Ovary (tissue), 7 donors: ENCODE measurements at regions not wholly inside any gene's neighbourhood (a gene's known extent, or its start where the extent isn't known, plus 50 kb on each side); places are given as distances from the start of the nearest gene placed in this dataset.

Experiments
- DNase-seq, 5 donors: peaks; one replicate each; pipeline ENCODE4 v3.0.0-alpha.2; 2019 to 2020
- H3K27ac ChIP-seq, 2 donors: fragments of 200-600 bp; one replicate each; pipeline versions ENCODE4 v1.5.1 to v1.8.0; 2019 to 2022
- H3K27me3 ChIP-seq: fragments of 200-600 bp; one replicate; pipeline ENCODE4 v1.8.0; 2022
- H3K36me3 ChIP-seq: fragments of 200-600 bp; sonication (generic); one replicate; pipeline ENCODE4 v1.5.1; 2019
- H3K4me1 ChIP-seq: one replicate; pipeline ENCODE4 v1.8.1; 2013; ENCODE audit warnings: mild to moderate bottlenecking, moderate library complexity; ENCODE audit not compliant: insufficient read depth
- H3K4me3 ChIP-seq: fragments of 200-600 bp; sonication (generic); one replicate; pipeline ENCODE4 v1.5.1; 2017
- H3K9me3 ChIP-seq, 2 donors: fragments of 200-600 bp in 1 of 2; sonication (generic) in 1 of 2; one replicate each; pipeline versions ENCODE4 v1.5.1 to v1.8.1; 2013 to 2019; ENCODE audit warnings: mild to moderate bottlenecking in 1 of 2, moderate library complexity in 1 of 2
- CTCF ChIP-seq, 3 donors: fragments of 450-650 bp in 2 of 3; fragments of 200-600 bp in 1 of 3; IDR thresholded peaks; one replicate each; pipeline versions ENCODE4 v1.5.1 to v1.8.0; 2016 to 2022; ENCODE audit warnings: antibody characterized with exemption in 3 of 3, mild to moderate bottlenecking in 1 of 3
- EP300 ChIP-seq: sonication (generic); formaldehyde crosslinking; IDR thresholded peaks from one replicate; pipeline ENCODE4 v1.6.1; 2017; ENCODE audit warnings: antibody characterized with exemption
- POLR2A ChIP-seq: fragments of 450-650 bp; IDR thresholded peaks from one replicate; pipeline ENCODE4 v1.6.1; 2017; ENCODE audit warnings: antibody characterized with exemption, mild to moderate bottlenecking, moderate library complexity
- WGBS, 3 donors: extraction: QIAGEN DNeasy Blood & Tissue Kit in 1 of 3; methylation state at CpG; one replicate each; pipeline versions ENCODE4 v1.1.5 to v1.1.7; 2013 to 2017; 5-methylcytosine and 5-hydroxymethylcytosine counted together
- intact Hi-C, 4 donors: fragments of 100-400 bp; cut with DNase I; formaldehyde crosslinking; loops; one replicate each; pipeline versions ENCODE4 v1.11.0 to v1.15.1; 2022 to 2023
- donor health status: DM: no; HTN: no; CAD: no; lungs with moderate emphysema.
- donor health status: DM: no; HTN: no; CAD: no.
- donor health status: Bipolar disorder and iron deficiency.
- donor health status: DM: no; HTN: no; CAD: no.
- donor health status: DM: yes; HTN: yes; CAD: no.

GRCh38 chr1:38541223-38541622 lies 318.3 kb downstream of the RRAGC start:
- no peaks in the 10 kb centered on the region for H3K27me3 ChIP-seq
- H3K4me1 ChIP-seq = no peaks in the 10 kb centered on the region
- WGBS, 3 donors = 58 to 67% (median 60%) methylated on average over 4 of the region's 4 CpGs
- no peak overlapping the region for H3K27ac ChIP-seq
- DNase-seq = no peak
- intact Hi-C loops = no loop called here
- H3K36me3 ChIP-seq = no peaks in the 10 kb centered on the region
- H3K9me3 ChIP-seq = no peaks in the 10 kb centered on the region
- no peak for TF ChIP-seq EP300
- no peak for TF ChIP-seq CTCF (IDR thresholded peaks at IDR 0.05)
- no peak for TF ChIP-seq POLR2A
- no peak overlapping the region for H3K4me3 ChIP-seq

GRCh38 chr1:38539931-38540330 lies 319.6 kb downstream of the RRAGC start:
- no peak for TF ChIP-seq EP300
- TF ChIP-seq CTCF (IDR thresholded peaks at IDR 0.05) = no peak
- no peaks in the 10 kb centered on the region for H3K27me3 ChIP-seq
- no peak for DNase-seq
- no peaks in the 10 kb centered on the region for H3K36me3 ChIP-seq
- no peaks in the 10 kb centered on the region for H3K4me1 ChIP-seq
- no peak overlapping the region for H3K4me3 ChIP-seq
- intact Hi-C loops = no loop called here
- H3K9me3 ChIP-seq = no peaks in the 10 kb centered on the region
- WGBS, 3 donors = 44 to 49% (median 47%) methylated on average over 6 of the region's 6 CpGs
- no peak overlapping the region for H3K27ac ChIP-seq

GRCh38 chr1:38538834-38539233 lies 320.7 kb downstream of the RRAGC start:
- Histone ChIP-seq H3K9me3 (no peaks in the 10 kb centered on the region), H3K36me3 (no peaks in the 10 kb centered on the region), H3K27me3 (no peaks in the 10 kb centered on the region), H3K27ac (no peak overlapping the region), H3K4me1 (no peaks in the 10 kb centered on the region), H3K4me3 (no peak overlapping the region)
- intact Hi-C loops = no loop called here
- TF ChIP-seq EP300 (no peak), POLR2A (no peak), CTCF (IDR thresholded peaks at IDR 0.05) (no peak)
- 65 to 79% (median 71%) methylated on average over 4 of the region's 4 CpGs for WGBS, 3 donors
- DNase-seq = no peak

GRCh38 chr1:38536089-38536488 lies 323.5 kb downstream of the RRAGC start:
- intact Hi-C loops = no loop called here
- TF ChIP-seq POLR2A (no peak), EP300 (no peak), CTCF (IDR thresholded peaks at IDR 0.05) (no peak)
- Histone ChIP-seq H3K4me1 (no peaks in the 10 kb centered on the region), H3K27me3 (no peaks in the 10 kb centered on the region), H3K36me3 (no peaks in the 10 kb centered on the region), H3K9me3 (no peaks in the 10 kb centered on the region), H3K4me3 (no peak overlapping the region), H3K27ac (no peak overlapping the region)
- DNase-seq = no peak
- 84 to 93% (median 84%) methylated on average over 4 of the region's 4 CpGs for WGBS, 3 donors

- no peaks in the 10 kb centered on the region for H3K27me3 ChIP-seq
- no peak for TF ChIP-seq CTCF (IDR thresholded peaks at IDR 0.05)
- TF ChIP-seq EP300 = no peak
- no peak for TF ChIP-seq POLR2A
- no peaks in the 10 kb centered on the region for H3K36me3 ChIP-seq
- no peak overlapping the region for H3K4me3 ChIP-seq
- intact Hi-C loops = no loop called here
- H3K4me1 ChIP-seq = no peaks in the 10 kb centered on the region
- WGBS, 3 donors = 67 to 86% (median 85%) methylated on average over 7 of the region's 7 CpGs
- H3K27ac ChIP-seq = no peak overlapping the region
- no peak for DNase-seq
- no peaks in the 10 kb centered on the region for H3K9me3 ChIP-seq
These were observed 325.1 kb downstream of the RRAGC start for GRCh38 chr1:38534473-38534823.
